Fibroblast of skin of right quadriceps (primary cell): ENCODE measurements at regions not wholly inside any gene's neighbourhood (a gene's known extent, or its start where the extent isn't known, plus 50 kb on each side); places are given as distances from the start of the nearest gene placed in this dataset.
A peak's percentile ranks its signal among the peaks of the same experiment; 100 is the strongest.

ENCODE experiments used
- DNase-seq: peaks from one replicate; pipeline ENCODE4 v3.0.0-alpha.2; 2013

DNA sequence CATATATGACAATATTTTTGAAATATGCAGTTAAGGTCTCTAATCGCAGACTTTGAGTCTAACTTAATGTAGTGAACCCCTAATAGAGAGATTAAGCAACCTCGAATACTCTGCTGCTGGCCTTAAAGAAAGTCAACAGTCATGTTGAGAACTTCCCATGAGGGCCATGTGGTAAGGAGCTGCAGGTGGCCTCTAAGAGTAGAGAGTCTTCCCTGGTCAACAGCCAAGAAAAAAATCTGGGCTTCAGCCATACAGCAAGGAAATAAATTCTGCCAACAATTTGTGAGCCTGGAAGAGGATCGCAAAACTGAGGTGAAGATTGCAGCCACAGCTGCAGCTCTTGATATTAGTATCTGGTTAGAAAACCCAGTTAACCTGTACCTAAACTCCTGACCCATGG is 935.2 kb upstream of the TYRP1 start:
- no peak for DNase-seq

DNA sequence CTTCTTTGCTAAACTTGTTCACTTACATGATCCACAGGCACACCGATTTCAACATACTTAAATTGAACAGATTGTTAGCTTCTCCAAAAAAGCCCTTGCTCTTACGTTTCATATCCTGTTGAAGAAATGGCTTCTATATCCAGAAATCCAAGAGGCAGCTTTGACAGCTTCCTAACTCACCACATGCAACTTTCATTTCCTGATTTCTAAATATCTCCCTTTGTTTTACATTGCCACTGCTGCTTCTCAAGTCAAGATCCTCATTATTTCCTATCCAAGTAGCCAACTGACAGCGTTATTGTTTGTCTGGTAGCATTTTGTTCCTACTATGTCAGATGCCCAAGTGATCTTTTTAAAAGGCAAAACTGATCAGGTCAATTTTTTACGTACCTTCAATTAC is 913.2 kb upstream of the TYRP1 start:
- no peak for DNase-seq

DNA sequence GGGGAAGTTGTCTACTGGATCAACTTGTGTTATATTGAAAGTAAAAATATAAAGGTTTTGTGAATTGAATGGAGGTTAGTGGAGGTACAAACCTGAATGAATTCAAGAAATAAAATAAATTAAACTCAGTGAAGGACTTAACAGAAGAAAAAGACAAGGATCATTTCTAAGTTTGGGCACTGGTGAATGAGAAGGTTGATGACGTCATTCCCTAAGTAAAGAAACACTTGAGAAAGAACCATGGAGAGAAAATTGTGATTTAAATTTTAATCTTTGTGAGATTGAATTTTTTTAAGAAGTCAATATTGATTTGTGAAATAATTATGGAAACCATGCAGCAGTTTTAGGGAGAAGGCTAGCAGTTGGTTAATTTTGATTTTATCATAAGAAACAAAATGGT is 900.3 kb upstream of the TYRP1 start:
- DNase-seq, result no peak

DNA sequence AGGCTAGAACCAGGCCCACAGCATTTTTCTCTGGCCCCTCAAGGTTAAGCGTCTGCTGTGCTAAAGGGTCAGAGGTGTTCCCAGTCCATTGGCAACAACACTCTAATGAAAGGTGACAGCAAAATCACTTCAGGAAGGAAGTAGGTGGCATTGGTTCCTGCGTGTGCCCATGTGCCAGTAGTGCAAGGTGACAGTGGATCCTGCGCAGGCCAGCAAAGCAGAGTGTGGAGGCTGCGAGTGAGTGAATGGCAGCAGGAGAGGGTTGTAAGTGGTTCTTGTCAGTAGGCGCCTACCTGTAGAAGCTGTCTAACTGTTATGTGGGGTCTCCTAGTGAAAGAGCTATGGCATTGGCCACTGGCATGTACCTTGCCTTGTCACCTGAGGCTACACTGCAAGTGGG is 898.2 kb upstream of the TYRP1 start:
- DNase-seq, result no peak

DNA sequence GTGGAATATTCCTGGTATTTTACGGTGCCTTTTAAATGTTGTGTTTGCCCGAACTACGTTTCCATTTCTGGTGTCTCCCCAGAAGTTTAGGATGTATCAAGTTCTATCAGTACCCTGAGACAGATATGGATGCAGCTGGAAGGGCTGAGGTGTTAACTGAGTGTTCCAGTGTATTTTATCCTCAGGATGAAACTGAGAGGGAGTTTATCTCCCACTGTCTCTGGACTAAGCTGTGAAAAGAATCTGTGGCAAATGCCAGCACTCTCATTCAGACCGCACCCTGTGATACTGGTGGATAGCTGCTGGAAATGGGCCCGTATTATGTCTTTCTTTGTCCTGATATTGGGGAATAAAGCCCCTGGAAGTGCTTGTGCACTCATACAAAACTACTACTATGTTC is 887.2 kb upstream of the TYRP1 start:
- DNase-seq, result no peak

DNA sequence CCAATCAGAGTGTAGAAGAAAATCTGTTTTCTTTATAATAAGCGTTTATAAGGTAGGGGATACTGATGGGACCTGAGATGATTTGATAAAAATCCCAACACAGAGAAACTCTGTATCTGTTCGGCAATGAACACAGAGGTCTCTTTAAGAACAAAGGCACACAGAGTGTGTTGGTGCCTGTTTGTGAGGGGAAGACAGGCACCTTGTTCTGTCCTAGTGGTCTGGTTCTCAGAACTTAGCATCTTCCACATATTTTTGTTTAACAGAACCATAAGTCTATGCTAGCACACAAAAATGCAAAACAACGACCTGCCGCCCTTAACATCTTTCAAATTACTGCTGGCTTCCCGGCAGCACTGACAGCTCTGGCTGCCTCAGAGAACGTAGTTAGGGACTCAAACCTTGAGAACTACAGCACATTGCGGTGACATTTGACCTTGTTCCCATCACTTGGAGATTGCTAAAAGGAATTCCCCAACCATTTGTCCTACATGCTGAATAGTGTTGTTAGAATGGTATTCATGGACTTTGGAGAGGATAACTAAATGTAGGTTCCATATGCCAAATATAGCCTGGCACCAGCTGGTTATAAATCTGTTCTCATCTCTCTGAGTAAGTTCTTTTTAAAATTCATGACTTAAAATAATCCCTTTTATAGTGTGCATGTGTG is 871.7 kb upstream of the TYRP1 start:
- DNase-seq, result no peak

DNA sequence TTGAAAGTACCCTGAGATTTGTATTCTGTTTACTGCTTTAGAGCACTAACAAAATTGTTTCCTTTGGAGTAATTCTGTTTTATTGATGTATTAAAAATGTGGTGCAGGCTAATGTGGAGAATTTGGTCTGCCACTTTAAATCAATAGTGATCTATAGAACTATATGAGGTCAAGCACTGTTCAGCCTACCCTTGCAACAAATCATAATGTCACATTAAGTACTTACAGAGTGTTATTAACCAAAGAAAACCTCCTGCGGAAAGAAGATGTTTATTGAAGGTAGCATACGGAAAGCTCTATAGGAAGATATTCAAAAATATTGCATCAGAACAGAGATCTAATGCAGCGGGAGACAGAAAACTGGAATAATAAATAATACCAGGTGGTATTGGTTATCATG is 865.0 kb upstream of the TYRP1 start:
- DNase-seq, result no peak

DNA sequence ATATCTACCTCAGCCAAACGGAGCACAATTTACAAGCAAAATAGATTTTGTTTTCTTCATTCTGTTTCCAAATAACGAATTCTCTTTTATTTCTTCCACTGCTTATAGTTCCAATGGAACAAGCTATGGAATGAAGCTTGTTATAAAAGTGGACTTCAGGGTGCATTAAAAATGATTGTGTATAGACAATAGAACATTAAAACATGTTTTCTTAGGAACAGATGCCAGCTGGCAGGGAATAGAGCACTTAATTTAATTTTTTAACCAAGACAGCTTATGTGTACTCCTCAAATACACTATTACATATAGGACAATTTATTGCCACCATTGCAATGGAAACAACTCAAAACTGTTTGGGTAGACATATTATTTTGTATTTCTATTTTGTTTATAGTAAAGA is 860.1 kb upstream of the TYRP1 start:
- no peak for DNase-seq

DNA sequence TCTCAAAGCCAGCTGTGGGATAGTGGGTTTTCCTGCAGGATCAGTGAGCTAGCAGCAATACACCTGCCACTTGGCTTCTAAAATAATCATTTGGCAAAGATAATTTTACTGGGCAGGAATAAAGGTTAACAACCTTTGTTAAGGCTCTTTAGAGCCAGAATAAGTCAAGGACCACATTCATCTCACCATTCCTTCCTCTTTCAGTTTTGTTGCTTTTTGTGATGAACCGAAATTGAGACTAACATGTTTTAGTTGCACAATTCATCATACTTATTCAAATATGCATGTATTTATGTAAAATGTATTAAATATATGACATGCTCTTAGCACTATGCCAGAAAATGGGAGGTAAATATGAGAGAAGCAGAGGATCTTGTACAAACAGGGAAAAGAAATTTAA is 824.4 kb upstream of the TYRP1 start:
- DNase-seq, result no peak

DNA sequence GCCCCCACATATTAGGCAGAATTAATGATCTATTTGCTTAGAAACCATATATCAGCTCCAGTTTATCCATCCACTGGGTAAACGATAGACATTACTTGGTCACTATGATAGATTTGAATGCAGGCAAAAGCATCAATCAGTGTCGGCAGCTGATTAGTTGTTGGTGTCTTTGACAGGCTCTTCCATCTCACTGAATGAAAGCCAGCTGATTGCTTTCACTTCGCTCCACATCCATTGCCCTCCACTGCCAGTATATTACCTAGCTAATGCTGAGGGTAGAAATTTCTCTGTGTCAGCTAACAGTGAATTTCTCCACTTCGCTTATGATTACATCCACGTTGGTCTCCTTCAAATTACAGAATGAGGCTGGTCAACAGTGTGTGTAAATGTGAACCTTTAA is 821.3 kb upstream of the TYRP1 start:
- no peak for DNase-seq

DNA sequence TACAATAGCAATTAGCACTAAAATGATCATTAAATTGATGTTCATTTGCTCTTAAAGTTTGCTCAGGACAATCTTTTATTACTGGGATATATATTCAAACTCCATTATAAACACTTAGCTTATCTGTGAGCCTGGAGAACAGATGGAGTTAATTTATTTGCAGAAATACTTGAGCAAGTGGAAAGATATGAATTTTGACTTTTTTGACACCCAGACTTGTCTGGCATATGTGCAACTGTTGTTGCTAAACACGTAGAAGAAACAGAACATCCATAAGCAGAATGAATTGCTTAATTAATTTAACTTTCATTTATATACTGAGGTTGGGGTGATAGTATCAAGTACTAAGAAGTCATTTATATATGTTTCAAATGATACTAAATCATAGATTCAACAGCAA is 820.7 kb upstream of the TYRP1 start:
- DNase-seq, result no peak

DNA sequence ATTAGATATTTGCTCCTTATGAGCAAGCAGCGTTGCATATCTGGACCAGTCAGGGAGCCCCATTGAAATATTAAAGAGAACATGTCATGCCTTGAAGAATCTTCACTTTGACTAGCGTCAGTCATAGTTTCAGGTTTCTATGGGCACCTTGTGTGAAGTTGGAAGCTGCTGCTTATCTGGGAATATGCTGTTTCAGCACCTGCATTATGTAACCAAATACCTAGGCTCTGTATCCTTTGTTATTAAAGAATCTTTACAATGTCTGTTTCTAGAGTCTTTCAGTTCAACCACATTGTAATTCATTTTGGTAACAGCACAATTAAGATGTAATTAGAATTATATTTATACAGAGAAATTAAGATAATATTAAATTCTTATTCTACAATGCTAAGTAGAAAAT is 818.8 kb upstream of the TYRP1 start:
- DNase-seq, result no peak

DNA sequence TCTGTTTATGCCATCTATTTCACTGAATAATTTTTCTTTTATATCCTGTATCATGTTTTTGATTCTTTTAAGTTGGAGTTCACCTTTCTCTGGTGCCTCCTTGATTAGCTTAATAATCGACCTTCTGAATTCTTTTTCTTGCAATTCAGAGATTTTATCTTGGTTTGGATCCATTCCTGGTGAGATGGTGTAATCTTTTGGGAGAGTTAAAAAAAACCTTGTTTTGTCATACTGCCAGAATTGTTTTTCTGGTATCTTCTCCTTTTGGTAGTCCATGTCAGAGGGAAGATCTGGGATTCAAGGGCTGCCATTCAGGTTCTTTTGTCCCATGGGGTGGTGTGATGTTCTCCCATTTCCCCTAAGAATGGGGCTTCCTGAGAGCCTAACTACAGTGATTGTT is 800.8 kb upstream of the TYRP1 start:
- DNase-seq, result peak; percentile 45

DNA sequence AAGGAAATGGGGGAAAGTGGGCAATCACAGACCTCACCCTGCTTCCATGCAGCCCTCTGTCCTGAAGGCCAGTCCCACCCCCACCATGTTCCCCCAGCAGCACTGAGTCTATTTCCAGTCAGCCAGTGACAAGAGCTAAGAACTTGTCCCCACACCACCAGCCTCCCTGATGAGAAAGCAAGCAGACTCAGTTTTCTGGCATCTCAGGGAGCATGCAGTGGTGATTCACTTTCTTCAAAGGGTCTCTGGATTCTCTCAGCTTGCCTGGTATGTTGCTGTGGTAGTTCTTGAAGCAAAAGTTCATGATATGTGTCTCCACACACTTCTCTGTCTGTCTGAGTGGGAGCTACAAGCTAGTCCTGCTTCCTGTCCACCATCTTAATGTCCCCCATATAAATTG is 799.9 kb upstream of the TYRP1 start:
- peak; percentile 92 for DNase-seq

DNA sequence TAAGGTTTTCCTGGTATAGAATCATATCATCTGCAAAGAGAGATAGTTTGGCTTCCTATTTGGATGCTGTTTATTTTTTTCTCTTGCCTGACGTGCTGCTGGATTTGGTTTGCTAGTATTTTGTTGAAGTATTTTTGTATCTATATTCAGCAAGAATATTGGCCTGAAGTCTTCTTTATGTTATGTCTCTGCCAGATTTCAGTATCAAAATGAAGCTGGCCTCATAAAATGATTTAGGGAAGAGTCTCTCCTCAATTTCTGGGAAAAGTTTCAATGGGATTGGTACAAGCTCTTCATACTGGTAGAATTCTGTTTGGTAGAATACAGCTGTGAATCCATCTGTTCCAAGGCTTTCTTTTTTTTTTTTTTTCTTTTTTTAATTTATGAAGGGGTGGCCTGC is 799.0 kb upstream of the TYRP1 start:
- no peak for DNase-seq

DNA sequence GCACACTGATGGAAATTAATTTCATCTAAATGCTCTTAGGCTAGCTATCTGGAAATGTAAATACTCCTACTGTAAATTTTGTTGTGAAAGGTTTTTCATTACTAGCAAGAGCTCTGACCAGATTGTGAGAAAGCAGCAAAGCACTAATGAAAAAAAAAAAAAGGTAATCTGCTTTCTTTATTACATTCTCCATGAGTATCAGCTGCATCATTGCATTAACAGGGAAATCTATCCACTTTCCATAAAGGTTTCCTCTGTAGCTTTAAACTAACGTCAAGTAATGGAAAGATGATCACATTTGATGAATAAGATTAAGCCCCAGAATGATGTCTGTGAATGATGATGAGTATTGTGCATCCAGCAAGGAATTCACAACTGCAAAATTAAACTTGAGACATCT is 790.6 kb upstream of the TYRP1 start:
- DNase-seq, result no peak

DNA sequence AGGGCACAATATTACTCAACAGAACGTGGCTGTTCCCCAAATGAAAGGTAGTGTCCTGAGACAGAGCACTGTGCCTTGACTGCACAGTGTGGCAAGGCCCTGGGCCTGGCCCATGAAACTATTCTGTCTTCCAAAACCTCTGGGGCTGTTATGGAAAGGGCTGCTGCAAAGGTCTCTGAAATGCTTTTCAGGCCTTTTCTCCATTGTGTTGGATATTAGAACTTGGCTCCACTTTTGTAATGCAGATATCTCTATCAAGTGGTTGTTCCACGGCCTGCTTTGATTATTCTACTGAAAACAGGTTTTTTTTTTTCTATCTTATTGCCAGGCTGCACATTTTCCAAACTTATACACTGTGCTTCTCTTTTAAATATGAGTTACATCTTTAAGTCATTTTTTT is 777.5 kb upstream of the TYRP1 start:
- no peak for DNase-seq

DNA sequence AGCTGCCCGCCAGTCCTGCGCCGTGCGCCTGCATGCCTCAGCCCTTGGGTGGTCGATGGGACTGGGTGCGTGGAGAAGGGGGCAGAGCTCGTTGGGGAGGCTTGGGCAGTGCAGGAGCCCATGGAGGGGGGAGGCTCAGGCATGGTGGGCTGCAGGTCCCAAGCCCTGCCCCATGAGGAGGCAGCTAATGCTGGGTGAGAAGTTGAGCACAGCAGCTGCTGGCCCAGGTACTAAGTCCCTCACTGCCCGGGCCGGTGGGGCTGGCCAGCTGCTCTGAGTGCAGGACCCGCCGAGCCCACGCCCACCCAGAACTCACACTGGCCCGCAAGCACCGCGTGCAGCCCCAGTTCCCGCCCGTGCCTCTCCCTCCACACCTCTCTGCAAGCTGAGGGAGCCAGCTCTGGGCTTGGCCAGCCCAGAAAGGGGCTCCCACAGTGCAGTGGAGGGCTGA is 764.3 kb upstream of the TYRP1 start:
- no peak for DNase-seq

DNA sequence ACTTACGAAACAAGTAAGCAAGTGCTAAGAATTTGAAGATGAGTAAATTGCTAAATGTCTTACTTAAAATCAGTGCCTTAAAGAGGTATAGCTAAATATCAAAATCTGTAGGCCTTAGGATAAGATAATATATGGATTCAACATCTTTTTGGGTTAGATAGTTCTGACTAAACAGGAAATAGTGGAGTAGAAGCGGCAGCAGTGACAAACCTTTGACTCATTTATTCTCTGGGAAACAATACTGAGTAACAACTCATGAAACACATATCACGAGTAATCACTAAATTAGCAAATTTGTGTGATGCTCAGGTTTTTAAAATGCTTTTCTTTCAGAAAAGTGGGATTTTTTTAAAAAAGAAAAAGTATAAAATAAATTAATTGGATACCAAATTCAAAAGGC is 762.1 kb upstream of the TYRP1 start:
- DNase-seq, result peak; percentile 66

DNA sequence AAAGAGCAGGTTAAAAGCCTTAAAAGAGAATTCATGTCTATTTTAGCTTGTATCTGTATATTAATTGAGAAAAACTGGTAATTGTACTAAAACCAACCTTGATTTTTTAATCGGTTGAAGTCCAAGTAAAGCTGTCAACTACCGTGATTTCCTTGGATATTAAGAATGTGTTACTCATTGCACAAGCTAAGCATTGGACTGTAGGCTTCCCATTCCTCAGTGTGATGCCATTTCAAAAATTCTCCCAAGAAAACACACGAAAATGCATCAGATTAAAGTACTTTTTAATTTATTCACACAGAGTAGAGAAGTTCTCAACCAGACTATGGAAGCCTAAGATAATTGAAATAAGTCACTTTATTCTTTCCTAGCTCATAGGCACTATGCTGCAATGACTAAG is 761.4 kb upstream of the TYRP1 start:
- DNase-seq, result peak; percentile 28

DNA sequence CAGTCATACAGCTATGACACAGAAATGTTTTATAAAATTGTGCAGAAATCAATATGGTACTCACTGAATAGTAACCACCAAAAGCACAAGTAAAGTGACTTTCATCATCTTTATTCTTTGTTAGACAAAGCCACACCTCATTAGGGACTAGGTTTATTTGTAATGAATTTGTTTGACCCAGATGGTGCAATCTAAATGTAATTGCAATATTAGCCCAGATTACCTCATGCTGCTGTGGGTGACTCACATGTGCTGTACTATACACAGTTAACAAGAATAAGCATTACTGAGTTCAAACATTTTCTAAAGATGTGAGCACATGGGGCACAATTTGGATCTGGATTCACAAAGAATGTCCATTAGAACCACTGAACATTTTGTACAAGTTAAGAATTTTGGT is 759.3 kb upstream of the TYRP1 start:
- peak; percentile 93 for DNase-seq

DNA sequence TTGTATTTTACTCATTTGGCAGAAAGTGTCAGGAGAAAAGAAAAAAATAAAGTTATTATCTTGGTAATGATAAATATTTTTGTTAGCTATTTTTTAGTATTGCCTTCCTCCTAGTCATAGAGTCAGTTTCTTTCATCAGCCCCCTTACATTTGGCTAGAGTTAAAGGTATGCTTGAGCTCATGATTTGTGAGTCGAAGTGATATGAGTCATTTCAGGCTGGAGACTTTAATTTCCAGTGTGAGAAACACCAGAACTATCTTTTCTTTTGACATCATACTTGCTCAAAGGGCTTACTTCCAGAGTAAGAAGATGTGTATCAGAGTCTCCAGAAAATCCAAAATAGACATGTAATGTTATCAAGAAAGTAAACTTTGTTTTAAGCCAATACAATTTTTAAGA is 746.7 kb upstream of the TYRP1 start:
- peak; percentile 84 for DNase-seq

DNA sequence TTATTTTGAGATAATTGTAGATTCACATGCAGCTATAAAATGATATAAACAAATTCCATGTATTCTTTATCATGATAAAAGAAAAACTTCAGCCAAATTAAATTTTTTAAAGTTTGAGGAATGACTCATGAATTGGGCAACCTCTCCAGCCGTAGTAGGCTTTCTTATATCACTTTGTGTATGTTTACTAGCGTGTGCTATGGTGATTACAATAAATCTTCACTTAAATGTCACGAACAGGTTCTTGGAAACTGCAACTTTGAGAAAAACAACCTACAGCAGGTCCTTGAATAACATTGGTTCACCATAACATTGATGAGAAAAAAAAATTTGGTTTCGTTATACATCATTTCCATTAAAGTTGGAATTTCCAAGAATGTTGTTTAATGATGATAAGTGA is 730.9 kb upstream of the TYRP1 start:
- peak; percentile 5 for DNase-seq

DNA sequence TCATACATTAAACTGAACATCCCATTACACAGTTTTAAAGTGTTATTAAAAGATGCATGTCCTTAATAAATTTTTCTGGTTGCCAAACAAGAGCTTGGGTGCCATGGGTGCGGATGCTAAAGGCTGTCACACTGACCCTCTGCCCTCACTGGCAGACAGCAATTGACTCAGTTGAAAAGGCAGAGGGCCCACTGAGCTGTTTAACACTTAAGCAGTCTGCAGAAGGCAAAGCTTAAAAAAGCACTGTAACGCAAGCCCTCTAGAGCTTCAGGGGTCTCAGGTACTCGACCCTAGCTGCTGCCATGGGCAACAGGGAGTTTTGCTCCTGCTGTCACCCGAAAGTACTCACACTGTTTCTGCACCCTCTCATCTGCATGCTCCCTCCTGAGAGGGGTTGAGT is 726.4 kb upstream of the TYRP1 start:
- no peak for DNase-seq

DNA sequence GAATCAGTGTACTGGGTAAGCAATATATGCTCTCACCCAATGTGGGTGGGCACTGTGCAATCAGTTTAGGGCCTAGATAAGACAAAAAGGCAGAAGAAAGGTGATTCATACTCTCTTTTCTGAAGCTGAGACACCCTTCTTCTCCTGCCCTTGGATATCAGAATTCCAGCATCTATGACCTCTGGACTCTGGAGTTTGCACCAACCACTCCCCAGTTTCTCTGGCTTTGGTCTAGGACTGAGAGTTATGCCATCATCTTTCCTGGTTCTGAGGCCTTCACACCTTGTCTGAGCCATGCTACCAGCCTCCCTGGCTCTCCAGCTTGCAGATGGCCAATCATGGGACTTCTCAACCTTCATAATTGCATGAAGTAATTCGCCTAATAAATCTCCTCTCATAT is 724.6 kb upstream of the TYRP1 start:
- no peak for DNase-seq

DNA sequence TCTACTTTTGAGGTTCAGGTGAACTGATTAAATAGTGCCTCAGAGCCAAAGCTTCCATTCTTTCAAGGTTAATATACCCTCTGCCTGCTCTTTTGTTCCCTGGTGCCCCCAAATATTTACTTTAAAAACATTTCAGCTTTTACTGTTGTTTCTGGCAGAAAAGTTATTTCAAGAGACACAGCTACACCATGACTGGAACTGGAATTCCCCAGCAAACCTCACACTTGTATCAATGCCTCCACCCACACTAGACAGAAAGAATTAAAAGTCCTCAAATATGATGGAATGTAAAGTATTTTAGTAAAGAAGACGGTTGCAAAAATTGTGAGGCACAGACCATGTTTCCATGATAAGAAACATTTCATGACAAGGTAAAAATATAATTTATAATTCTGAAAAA is 720.2 kb upstream of the TYRP1 start:
- DNase-seq, result peak; percentile 5
